ENCODE measurements at regions not wholly inside any gene's neighbourhood (a gene's known extent, or its start where the extent isn't known, plus 50 kb on each side); places are given as distances from the start of the nearest gene placed in this dataset.

GRCh38 chr9:110141227-110141793 is 66.6 kb downstream of the C9orf152 start:
- TF ChIP-seq POLR2A (IDR thresholded peaks at IDR 0.05; ENCODE audit: low read length) (no peak), GATA1 (IDR thresholded peaks at IDR 0.05; ENCODE audit: low read depth, low read length) (no peak)
